SU-DHL-6 (cell line): ENCODE measurements at regions not wholly inside any gene's neighbourhood (a gene's known extent, or its start where the extent isn't known, plus 50 kb on each side); places are given as distances from the start of the nearest gene placed in this dataset.

ENCODE experiments used
- H2AFZ ChIP-seq: fragments of 200-600 bp; sonication (generic); 2 replicates; pipeline ENCODE4 v1.6.1; 2014; ENCODE audit warnings: low read depth, mild to moderate bottlenecking, moderate library complexity, mixed read lengths, antibody characterized with exemption, low read length; ENCODE audit not compliant: severe bottlenecking
- H3F3A ChIP-seq: fragments of 200-600 bp; shearing (Covaris generic); 2 replicates; pipeline ENCODE4 v1.6.0; 2016; ENCODE audit warnings: antibody characterized with exemption, mild to moderate bottlenecking; ENCODE audit not compliant: insufficient read depth
- H3K27ac ChIP-seq: fragments of 200-600 bp; sonication (generic); 2 replicates; pipeline ENCODE4 v1.5.1; 2016; ENCODE audit warnings: low read depth, mild to moderate bottlenecking, low read length, moderate library complexity, mixed read lengths
- H3K27me3 ChIP-seq: fragments of 200-600 bp; sonication (generic), shearing (Covaris generic); 2 replicates; pipeline ENCODE4 v1.6.0; 2014; ENCODE audit warnings: mild to moderate bottlenecking, low read length
- H3K36me3 ChIP-seq: fragments of 200-600 bp; sonication (generic); 2 replicates; pipeline ENCODE4 v1.6.1; 2014; ENCODE audit warnings: mild to moderate bottlenecking, low read length, mixed read lengths
- H3K4me2 ChIP-seq: fragments of 300-600, 200-600 bp; shearing (Covaris generic), sonication (generic); 2 replicates; pipeline ENCODE4 v1.6.0; 2014; ENCODE audit warnings: low read length, low read depth, mild to moderate bottlenecking; ENCODE audit not compliant: poor library complexity, severe bottlenecking
- H3K4me3 ChIP-seq: fragments of 200-600 bp; sonication (generic); 2 replicates; pipeline ENCODE4 v1.5.1; 2014; ENCODE audit warnings: antibody characterized with exemption, low read length, mild to moderate bottlenecking, mixed read lengths; ENCODE audit not compliant: insufficient read depth, poor library complexity, severe bottlenecking
- H3K79me2 ChIP-seq: fragments of 200-600 bp; sonication (generic); 2 replicates; pipeline ENCODE4 v1.6.1; 2014; ENCODE audit warnings: mild to moderate bottlenecking, low read length, moderate library complexity; ENCODE audit not compliant: insufficient read depth
- H3K9ac ChIP-seq: fragments of 200-600 bp; sonication (generic); 2 replicates; pipeline ENCODE4 v1.7.0; 2014; ENCODE audit warnings: mild to moderate bottlenecking, low read length
- H3K9me2 ChIP-seq: fragments of 200-600 bp; sonication (generic); replicated peaks from 2 replicates; pipeline ENCODE4 v1.6.1; 2014; ENCODE audit warnings: low read length; ENCODE audit not compliant: insufficient read depth
- H3K9me3 ChIP-seq: fragments of 200-600 bp; sonication (generic); 2 replicates; pipeline ENCODE4 v1.6.1; 2014; ENCODE audit warnings: low read length, mixed read lengths; ENCODE audit not compliant: insufficient read depth
- H4K20me1 ChIP-seq: fragments of 200-600 bp; sonication (generic); 2 replicates; pipeline ENCODE4 v1.6.1; 2014; ENCODE audit warnings: low read depth, mild to moderate bottlenecking, antibody characterized with exemption, low read length, moderate library complexity, mixed read lengths
- CTCF ChIP-seq: fragments of 200-600 bp; sonication (generic); IDR thresholded peaks from one replicate; pipeline ENCODE4 v1.5.1; 2017; ENCODE audit warnings: antibody characterized with exemption, mild to moderate bottlenecking, low read length, moderate library complexity; ENCODE audit not compliant: insufficient read depth, poor library complexity, severe bottlenecking
- EZH2phosphoT487 ChIP-seq: fragments of 200-600 bp; sonication (generic), shearing (Covaris generic); conservative IDR thresholded peaks from 2 replicates; pipeline ENCODE4 v1.6.1; 2018; ENCODE audit warnings: mild to moderate bottlenecking, antibody characterized with exemption, low read length, moderate library complexity, mixed read lengths

GRCh38 chr16:48087639-48088038 lies 68.2 kb downstream of the ABCC12 start:
- no peaks in the 10 kb centered on the region for H3K9me3 ChIP-seq
- no peak overlapping the region for H2AFZ ChIP-seq
- no peaks in the 10 kb centered on the region for H3K9me2 ChIP-seq
- no peak overlapping the region for H3K9ac ChIP-seq
- no peak for TF ChIP-seq CTCF
- TF ChIP-seq EZH2phosphoT487: no peak
- no peaks in the 10 kb centered on the region for H3K79me2 ChIP-seq
- no peak overlapping the region for H3K4me2 ChIP-seq
- no peaks in the 10 kb centered on the region for H4K20me1 ChIP-seq
- H3K4me3 ChIP-seq: no peak overlapping the region
- H3K27ac ChIP-seq: no peak overlapping the region
- H3K27me3 ChIP-seq: no peaks in the 10 kb centered on the region
- H3F3A ChIP-seq: no peaks in the 10 kb centered on the region
- H3K36me3 ChIP-seq: no peaks in the 10 kb centered on the region

- Histone ChIP-seq H3K79me2 (no peaks in the 10 kb centered on the region), H3K4me2 (no peak overlapping the region), H3K4me3 (no peak overlapping the region), H4K20me1 (no peaks in the 10 kb centered on the region), H3K27me3 (no peaks in the 10 kb centered on the region), H3K27ac (no peak overlapping the region), H3K9me2 (no peaks in the 10 kb centered on the region), H3F3A (no peaks in the 10 kb centered on the region), H3K9ac (no peak overlapping the region), H3K9me3 (no peaks in the 10 kb centered on the region), H3K36me3 (no peaks in the 10 kb centered on the region), H2AFZ (no peak overlapping the region)
- no peak for TF ChIP-seq CTCF
- TF ChIP-seq EZH2phosphoT487: no peak
Observed at GRCh38 chr16:48086422-48086821, 69.4 kb downstream of the ABCC12 start.

GRCh38 chr16:48085729-48086128 lies 70.1 kb downstream of the ABCC12 start:
- no peak for TF ChIP-seq CTCF
- TF ChIP-seq EZH2phosphoT487: no peak
- no peaks in the 10 kb centered on the region for H3K79me2 ChIP-seq
- H3K4me2 ChIP-seq: no peak overlapping the region
- H3K4me3 ChIP-seq: no peak overlapping the region
- no peaks in the 10 kb centered on the region for H3K36me3 ChIP-seq
- H3F3A ChIP-seq: no peaks in the 10 kb centered on the region
- no peaks in the 10 kb centered on the region for H3K27me3 ChIP-seq
- no peaks in the 10 kb centered on the region for H3K9me3 ChIP-seq
- H2AFZ ChIP-seq: no peak overlapping the region
- no peak overlapping the region for H3K9ac ChIP-seq
- no peaks in the 10 kb centered on the region for H4K20me1 ChIP-seq
- H3K9me2 ChIP-seq: no peaks in the 10 kb centered on the region
- no peak overlapping the region for H3K27ac ChIP-seq
